ENCODE measurements at regions not wholly inside any gene's neighbourhood (a gene's known extent, or its start where the extent isn't known, plus 50 kb on each side); places are given as distances from the start of the nearest gene placed in this dataset.

DNA sequence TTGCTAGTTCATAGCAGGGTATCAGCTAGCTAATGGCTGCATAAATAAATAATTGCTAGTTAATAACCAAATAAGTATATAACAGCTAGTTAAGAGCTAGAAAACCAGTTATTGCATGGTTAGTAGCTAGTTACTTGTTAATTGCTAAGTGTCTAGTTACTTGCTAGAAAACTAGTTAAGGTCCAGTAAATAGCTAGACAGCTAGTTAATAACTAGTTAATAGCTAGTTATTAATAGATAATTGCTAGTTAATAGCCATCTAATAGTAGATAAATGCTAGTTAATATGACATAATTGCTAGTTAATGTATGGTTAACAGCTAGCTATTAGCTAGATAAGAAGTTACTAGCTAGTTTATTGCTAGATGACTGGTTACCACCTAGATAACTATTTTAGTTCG is 629.9 kb upstream of the CT83 start:
- 69 to 88% methylated on average over 1 of the region's 1 CpG for WGBS, 2 donors
- H3K4me1 ChIP-seq, result no peaks in the 10 kb centered on the region
- H3K27me3 ChIP-seq, result no peaks in the 10 kb centered on the region
- H3K9me3 ChIP-seq, result no peaks in the 10 kb centered on the region
- no peak overlapping the region for H3K4me3 ChIP-seq
- TF ChIP-seq POLR2A (IDR thresholded peaks at IDR 0.05) (no peak), EP300 (IDR thresholded peaks at IDR 0.05) (no peak), POLR2AphosphoS5 (IDR thresholded peaks at IDR 0.05) (no peak)
- no peaks in the 10 kb centered on the region for H3K36me3 ChIP-seq
- DNase-seq, result no peak
- intact Hi-C loops (cut with DNase I), result no loop called here
- no peak overlapping the region for H3K27ac ChIP-seq

DNA sequence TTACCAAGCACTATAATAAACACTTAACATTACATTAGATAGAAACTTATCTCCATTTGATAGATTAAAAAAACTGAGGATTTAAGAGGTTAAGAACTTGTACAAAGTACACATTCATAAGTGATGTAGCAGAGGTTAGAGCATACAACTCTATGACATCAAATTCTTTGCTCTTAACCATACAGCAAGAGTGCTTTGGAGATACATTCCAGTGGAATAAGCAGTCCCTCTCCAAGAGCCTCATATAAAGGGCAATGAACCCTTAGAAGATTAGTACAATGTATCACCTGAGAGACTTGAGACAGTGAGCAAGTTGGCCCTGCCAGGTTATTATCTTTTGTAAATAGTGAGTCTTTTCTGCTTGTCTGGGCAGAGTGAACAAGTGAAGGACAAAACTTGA is 600.4 kb upstream of the CT83 start:
- DNase-seq, result no peak
- H3K36me3 ChIP-seq, result no peaks in the 10 kb centered on the region
- H3K9me3 ChIP-seq, result no peaks in the 10 kb centered on the region
- TF ChIP-seq EP300 (IDR thresholded peaks at IDR 0.05), result no peak
- TF ChIP-seq, protein P1, sequence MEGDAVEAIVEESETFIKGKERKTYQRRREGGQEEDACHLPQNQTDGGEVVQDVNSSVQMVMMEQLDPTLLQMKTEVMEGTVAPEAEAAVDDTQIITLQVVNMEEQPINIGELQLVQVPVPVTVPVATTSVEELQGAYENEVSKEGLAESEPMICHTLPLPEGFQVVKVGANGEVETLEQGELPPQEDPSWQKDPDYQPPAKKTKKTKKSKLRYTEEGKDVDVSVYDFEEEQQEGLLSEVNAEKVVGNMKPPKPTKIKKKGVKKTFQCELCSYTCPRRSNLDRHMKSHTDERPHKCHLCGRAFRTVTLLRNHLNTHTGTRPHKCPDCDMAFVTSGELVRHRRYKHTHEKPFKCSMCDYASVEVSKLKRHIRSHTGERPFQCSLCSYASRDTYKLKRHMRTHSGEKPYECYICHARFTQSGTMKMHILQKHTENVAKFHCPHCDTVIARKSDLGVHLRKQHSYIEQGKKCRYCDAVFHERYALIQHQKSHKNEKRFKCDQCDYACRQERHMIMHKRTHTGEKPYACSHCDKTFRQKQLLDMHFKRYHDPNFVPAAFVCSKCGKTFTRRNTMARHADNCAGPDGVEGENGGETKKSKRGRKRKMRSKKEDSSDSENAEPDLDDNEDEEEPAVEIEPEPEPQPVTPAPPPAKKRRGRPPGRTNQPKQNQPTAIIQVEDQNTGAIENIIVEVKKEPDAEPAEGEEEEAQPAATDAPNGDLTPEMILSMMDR (IDR thresholded peaks at IDR 0.05), result no peak
- TF ChIP-seq POLR2A (IDR thresholded peaks at IDR 0.05), result no peak
- TF ChIP-seq POLR2AphosphoS5 (IDR thresholded peaks at IDR 0.05), result no peak
- no peaks in the 10 kb centered on the region for H3K27me3 ChIP-seq
- no peak overlapping the region for H3K27ac ChIP-seq
- H3K4me3 ChIP-seq, result no peak overlapping the region
- intact Hi-C loops (cut with DNase I), result no loop called here
- H3K4me1 ChIP-seq, result no peaks in the 10 kb centered on the region

DNA sequence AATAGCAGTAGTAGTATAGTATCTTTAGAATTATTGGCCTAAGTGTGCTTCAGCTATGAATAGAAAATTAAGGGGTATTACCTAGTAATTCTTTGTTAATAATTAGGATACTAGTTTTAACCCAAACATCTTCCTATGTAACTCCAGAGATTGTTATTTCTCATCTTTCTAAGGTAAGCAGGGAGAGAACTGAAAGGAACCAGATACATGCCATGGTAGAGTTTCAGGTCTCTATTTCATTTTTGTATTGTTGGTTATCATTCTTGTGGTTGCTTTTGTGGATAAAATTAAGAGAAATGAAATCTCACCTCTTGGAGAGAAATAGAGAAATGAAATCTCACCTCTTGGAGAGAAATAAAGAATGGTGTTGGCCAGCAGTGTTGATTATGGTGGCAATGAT is 597.1 kb upstream of the CT83 start:
- no peak for DNase-seq
- Histone ChIP-seq H3K9me3 (no peaks in the 10 kb centered on the region), H3K27ac (no peak overlapping the region), H3K36me3 (no peaks in the 10 kb centered on the region), H3K4me1 (no peaks in the 10 kb centered on the region), H3K27me3 (no peaks in the 10 kb centered on the region), H3K4me3 (no peak overlapping the region)
- TF ChIP-seq, protein P1 (IDR thresholded peaks at IDR 0.05), result no peak
- TF ChIP-seq EP300 (IDR thresholded peaks at IDR 0.05) (no peak), POLR2AphosphoS5 (IDR thresholded peaks at IDR 0.05) (no peak), POLR2A (IDR thresholded peaks at IDR 0.05) (no peak)
- intact Hi-C loops (cut with DNase I), result no loop called here

DNA sequence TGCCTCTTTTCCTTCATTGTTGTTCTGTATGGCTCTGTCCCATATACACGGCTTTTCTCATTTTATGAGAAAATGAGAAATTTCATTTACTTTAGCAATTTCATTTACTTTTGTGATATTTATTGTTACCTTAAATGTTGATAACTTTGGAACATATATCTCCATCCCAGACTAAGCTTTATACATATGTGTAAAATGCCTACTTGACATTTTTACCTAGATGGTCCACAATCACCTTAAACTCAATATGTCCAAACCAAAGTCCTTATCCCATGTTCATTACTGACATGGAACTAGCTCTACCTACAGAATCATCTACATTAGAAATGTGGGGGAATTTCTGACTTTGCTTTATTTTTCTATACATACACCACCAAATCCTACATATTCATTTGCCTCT is 590.5 kb upstream of the CT83 start:
- Histone ChIP-seq H3K4me1 (no peaks in the 10 kb centered on the region), H3K27me3 (no peaks in the 10 kb centered on the region), H3K36me3 (no peaks in the 10 kb centered on the region), H3K9me3 (no peaks in the 10 kb centered on the region), H3K27ac (no peak overlapping the region), H3K4me3 (no peak overlapping the region)
- no peak for DNase-seq
- intact Hi-C loops (cut with DNase I), result no loop called here
- TF ChIP-seq POLR2AphosphoS5 (IDR thresholded peaks at IDR 0.05), result no peak
- TF ChIP-seq, protein P1 (IDR thresholded peaks at IDR 0.05), result no peak
- no peak for TF ChIP-seq POLR2A (IDR thresholded peaks at IDR 0.05)
- TF ChIP-seq EP300 (IDR thresholded peaks at IDR 0.05), result no peak
- WGBS, 2 donors, result 0 to 89% methylated on average over 1 of the region's 1 CpG

DNA sequence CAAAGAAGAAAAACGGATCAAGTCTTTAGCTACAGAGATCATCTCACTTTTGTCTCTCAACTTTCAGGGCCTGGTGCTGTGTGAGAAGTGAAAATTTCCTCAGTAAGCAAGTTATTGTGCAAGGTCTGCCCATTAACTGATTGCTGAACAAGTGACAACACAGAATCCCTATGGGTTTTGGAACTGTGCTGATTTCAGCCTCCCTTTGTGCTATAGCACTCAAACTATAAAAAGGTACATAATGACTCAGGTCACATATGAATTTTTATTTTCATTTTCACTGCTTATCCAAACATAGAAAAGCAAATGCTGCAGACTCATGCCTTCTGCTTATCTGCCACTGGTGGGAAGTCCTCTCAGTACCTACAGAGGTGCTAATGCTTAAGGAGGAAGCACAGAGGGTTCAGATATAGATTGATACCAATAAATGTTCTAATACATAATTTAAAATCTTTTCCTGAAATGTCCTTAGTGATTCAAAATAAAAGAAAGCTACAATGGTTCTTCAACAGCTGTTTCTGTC is 576.2 kb upstream of the CT83 start:
- WGBS, 2 donors, result 48 to 58% methylated on average over 1 of the region's 1 CpG
- intact Hi-C loops (cut with DNase I), result no loop called here

More for the DNA sequence above, 576.2 kb upstream of the CT83 start:
- H3K36me3 ChIP-seq, result no peaks in the 10 kb centered on the region
- DNase-seq, result no peak
- H3K27ac ChIP-seq, result no peak overlapping the region
- no peaks in the 10 kb centered on the region for H3K9me3 ChIP-seq
- no peaks in the 10 kb centered on the region for H3K27me3 ChIP-seq
- no peaks in the 10 kb centered on the region for H3K4me1 ChIP-seq
- no peak overlapping the region for H3K4me3 ChIP-seq
- TF ChIP-seq EP300 (IDR thresholded peaks at IDR 0.05) (no peak), POLR2AphosphoS5 (IDR thresholded peaks at IDR 0.05) (no peak), POLR2A (IDR thresholded peaks at IDR 0.05) (no peak)
- TF ChIP-seq, protein P1 (IDR thresholded peaks at IDR 0.05), result no peak
